WERI-Rb-1 (cell line): ENCODE measurements at regions not wholly inside any gene's neighbourhood (a gene's known extent, or its start where the extent isn't known, plus 50 kb on each side); places are given as distances from the start of the nearest gene placed in this dataset.

ENCODE experiments used
- DNase-seq: peaks from one replicate; pipeline ENCODE4 v3.0.0-alpha.2; 2020
- H3K27ac ChIP-seq: fragments of 250-450 bp; sonication (Bioruptor Pico); 2 replicates; pipeline ENCODE4 v1.5.1; 2020; ENCODE audit warnings: mild to moderate bottlenecking, moderate library complexity
- H3K27me3 ChIP-seq: fragments of 250-450 bp; sonication (Bioruptor Pico); 2 replicates; pipeline ENCODE4 v1.5.1; 2021; ENCODE audit warnings: mild to moderate bottlenecking, low read depth, moderate library complexity; ENCODE audit not compliant: insufficient read depth, severe bottlenecking
- H3K36me3 ChIP-seq: fragments of 250-450 bp; sonication (Bioruptor Pico); 2 replicates; pipeline ENCODE4 v1.5.1; 2020; ENCODE audit warnings: mild to moderate bottlenecking, moderate library complexity
- H3K4me3 ChIP-seq: 2 replicates; pipeline ENCODE4 v1.5.1; 2011; ENCODE audit warnings: low read depth, mild to moderate bottlenecking, control low read depth, low read length
- H3K9me3 ChIP-seq: fragments of 250-450 bp; sonication (Bioruptor Pico); 2 replicates; pipeline ENCODE4 v1.5.1; 2021; ENCODE audit warnings: mild to moderate bottlenecking, moderate library complexity; ENCODE audit not compliant: severe bottlenecking
- TF ChIP-seq, protein P1 (sequence below): IDR thresholded peaks from 2 replicates; pipeline ENCODE4 v1.5.1; 2011; ENCODE audit warnings: low read depth, mild to moderate bottlenecking, control low read depth, inconsistent platforms, low read length

DNA sequence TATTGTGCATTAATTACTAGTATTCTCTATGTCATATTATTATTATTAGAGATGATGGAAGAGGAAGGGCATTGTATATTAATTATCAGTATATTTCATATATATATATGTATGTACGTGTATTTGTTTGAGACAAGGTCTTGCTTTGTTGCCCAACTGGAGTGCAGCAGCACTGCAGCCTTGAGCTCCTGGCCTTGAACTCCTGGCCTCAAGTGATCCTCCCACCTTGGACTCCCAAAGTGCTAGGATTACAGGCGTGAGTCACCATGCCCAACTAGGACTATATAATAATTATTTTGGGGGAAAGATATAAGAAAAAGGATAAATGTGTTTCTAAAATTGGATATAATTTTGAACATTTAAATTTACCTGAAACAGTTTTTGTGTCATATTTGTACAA lies 63.2 kb upstream of the USP24 start:
- TF ChIP-seq, protein P1, sequence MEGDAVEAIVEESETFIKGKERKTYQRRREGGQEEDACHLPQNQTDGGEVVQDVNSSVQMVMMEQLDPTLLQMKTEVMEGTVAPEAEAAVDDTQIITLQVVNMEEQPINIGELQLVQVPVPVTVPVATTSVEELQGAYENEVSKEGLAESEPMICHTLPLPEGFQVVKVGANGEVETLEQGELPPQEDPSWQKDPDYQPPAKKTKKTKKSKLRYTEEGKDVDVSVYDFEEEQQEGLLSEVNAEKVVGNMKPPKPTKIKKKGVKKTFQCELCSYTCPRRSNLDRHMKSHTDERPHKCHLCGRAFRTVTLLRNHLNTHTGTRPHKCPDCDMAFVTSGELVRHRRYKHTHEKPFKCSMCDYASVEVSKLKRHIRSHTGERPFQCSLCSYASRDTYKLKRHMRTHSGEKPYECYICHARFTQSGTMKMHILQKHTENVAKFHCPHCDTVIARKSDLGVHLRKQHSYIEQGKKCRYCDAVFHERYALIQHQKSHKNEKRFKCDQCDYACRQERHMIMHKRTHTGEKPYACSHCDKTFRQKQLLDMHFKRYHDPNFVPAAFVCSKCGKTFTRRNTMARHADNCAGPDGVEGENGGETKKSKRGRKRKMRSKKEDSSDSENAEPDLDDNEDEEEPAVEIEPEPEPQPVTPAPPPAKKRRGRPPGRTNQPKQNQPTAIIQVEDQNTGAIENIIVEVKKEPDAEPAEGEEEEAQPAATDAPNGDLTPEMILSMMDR: no peak
- DNase-seq: no peak
- Histone ChIP-seq H3K27ac (no peak overlapping the region), H3K9me3 (no peaks in the 10 kb centered on the region), H3K36me3 (no peaks in the 10 kb centered on the region), H3K4me3 (no peak overlapping the region), H3K27me3 (no peaks in the 10 kb centered on the region)

DNA sequence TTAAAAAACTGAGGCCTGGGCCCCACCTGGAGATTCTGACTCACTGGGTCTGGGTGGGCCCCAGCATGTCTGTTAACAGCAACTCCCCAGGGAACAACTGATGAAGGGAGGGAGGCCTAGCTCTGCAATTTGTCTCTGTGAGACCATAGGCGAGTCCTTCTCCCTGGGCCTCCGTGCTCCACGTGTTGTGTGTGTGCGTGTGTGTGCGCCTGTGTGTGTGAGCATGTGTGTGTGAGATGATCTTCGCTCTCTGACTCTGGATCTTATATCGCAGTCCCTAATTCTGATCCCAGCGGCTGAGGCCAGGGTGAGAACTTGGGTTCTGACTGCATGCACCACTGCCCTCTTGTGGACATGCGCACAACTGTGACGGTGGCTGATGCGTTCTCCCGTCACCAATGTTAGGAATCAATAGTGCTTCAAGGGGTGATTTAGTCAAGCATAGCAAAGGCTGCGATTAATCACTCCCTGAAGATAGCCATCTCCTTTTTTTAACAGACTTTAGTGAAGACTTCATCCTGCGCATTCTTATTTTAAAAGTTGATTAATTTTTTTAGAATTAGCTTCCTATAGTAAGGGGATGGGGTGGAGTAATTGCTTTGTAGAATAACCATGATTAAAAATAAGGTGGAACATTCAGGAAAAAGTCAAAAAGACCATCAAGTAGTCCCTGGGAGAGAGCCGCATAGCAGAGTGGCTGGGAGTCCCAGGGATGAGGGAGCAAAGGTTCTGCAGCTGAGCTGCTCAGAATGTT lies 62.4 kb upstream of the USP24 start:
- no peaks in the 10 kb centered on the region for H3K36me3 ChIP-seq
- H3K4me3 ChIP-seq: no peak overlapping the region
- TF ChIP-seq, protein P1: peak; percentile 90
- H3K27me3 ChIP-seq: no peaks in the 10 kb centered on the region
- H3K9me3 ChIP-seq: no peaks in the 10 kb centered on the region
- peak; percentile 82 for DNase-seq
- H3K27ac ChIP-seq: no peak overlapping the region

DNA sequence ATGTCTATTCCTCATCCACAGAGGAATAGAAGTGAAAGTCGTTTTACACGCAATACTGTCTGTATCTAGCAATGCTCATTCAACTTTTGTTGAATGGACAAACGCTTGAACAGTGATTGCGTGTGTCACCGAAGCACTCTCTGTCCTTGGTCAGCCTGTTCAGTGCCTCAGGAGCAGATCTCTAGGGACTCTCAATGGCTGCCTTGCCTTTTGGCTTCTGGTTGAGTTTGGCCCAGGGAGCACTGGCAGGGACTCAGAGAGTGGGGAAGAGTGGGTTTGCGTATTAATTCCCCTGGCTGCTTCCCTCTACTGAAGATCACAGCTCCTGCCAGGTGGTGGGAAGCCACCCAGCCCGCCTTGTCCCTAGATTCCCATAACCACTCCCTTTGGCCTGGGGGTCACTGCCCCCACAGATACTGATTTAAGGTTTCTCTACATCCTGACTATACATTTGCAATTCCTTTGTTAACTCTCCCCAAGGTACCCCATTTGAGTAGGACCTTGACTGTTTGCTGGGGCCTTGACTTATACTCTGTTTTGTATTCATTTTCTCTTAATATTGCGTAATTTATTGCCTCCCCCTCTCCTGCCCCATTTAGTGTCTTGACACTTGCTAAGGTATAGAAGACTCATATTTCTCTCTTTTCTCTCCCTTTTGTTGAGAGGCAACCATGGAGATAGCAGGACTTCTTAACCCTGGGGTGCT lies 61.7 kb upstream of the USP24 start:
- Histone ChIP-seq H3K9me3 (no peaks in the 10 kb centered on the region), H3K27me3 (no peaks in the 10 kb centered on the region), H3K4me3 (no peak overlapping the region), H3K36me3 (no peaks in the 10 kb centered on the region), H3K27ac (no peak overlapping the region)
- DNase-seq: no peak
- TF ChIP-seq, protein P1: no peak

DNA sequence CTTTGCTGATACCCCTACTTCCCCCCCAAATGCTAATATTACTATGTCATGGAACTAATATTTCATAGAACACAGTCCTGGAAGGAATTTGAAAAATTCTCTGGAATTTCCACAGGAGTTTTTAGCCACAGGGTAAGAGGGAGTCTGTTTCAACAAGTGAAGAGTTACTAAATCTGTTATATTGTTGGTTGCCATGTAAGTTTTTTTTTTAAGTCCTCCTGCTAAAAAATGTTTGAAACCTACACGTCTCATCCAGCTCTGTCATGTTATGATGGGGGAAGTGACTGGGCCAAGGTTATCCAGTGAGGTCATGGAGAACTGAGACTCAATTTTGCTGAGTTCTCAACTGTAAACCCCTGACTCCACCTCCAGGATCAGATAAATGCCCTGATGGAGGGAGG lies 60.8 kb upstream of the USP24 start:
- Histone ChIP-seq H3K36me3 (no peaks in the 10 kb centered on the region), H3K27me3 (no peaks in the 10 kb centered on the region), H3K9me3 (no peaks in the 10 kb centered on the region), H3K4me3 (no peak overlapping the region), H3K27ac (no peak overlapping the region)
- no peak for DNase-seq
- TF ChIP-seq, protein P1: no peak

DNA sequence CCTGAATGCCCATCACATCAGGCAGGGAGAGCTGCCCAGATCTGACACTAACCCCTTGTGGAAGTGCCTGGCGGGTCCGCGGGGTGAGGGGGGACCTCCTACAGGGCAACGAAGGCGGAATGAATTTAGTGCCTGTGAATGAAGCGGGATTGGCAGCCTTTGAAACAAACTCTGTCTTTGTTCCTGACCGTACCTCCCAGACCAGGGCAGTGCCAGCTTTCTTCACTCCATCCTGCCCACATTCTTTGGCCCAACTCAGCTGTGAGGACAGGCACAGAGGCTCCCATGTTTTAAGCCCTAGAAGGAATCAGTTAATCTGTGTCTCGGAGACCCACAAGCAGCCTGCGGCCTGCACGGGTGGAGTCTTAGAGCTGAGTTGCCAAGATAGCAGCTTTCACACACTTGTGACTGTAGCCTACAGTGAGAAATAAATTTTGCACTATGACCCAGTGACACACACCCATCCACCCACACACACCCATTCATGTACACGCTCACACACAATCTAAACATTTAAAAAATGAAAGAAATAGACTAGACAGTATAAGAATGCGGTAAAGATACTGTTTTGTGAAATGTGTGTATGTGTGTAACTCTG lies 60.1 kb upstream of the USP24 start:
- H3K27me3 ChIP-seq: no peaks in the 10 kb centered on the region
- DNase-seq: no peak
- H3K27ac ChIP-seq: no peak overlapping the region
- H3K36me3 ChIP-seq: no peaks in the 10 kb centered on the region
- H3K4me3 ChIP-seq: no peak overlapping the region
- H3K9me3 ChIP-seq: no peaks in the 10 kb centered on the region
- TF ChIP-seq, protein P1: no peak
